NCI-H524 treated with DMSO at 0.1 percent for 48 hours (cell line): ENCODE measurements at regions not wholly inside any gene's neighbourhood (a gene's known extent, or its start where the extent isn't known, plus 50 kb on each side); places are given as distances from the start of the nearest gene placed in this dataset.

Experiments
- DNase-seq: peaks from one replicate; lab custom pipeline; 2025; lab: John Stamatoyannopoulos, UW

DNA sequence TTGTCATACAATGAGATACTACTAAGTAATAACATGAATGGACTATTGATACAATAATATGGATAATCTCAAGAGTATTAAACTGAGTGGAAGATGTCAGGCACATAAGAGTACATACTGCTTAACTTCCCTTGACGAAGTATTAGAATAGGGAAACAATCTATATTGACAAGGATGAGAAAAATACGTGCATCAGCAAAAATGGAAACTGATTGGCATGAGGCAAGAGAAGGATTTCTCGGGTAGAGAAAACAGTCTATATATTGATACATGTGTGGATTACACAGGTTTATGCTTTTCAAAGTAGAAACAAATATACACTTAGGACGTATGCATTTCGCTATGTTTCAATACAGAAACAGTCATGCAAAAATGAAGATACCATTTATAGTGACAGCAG lies 57.4 kb downstream of the PRR20E start:
- no peak for DNase-seq

DNA sequence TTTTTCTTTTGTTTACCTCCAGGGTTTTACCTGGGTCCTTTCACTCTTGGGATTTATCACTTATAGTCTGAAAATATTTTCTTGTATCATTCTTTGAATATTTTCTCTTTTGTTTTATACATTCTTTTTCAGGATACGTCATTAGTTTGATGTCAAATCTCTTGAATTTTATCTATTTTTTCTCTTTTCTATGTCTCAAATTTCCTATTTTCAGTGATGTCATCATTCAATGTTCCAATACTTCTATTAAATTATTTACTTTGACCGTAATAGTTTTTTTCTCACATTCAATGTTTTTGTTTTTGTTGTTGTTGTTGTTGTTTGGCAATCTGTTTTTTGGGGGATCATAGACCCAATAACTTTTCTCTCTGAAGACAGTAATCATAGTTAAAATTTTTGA lies 83.5 kb downstream of the PRR20E start:
- no peak for DNase-seq

GRCh38 chr13:57253551-57253950 lies 86.6 kb downstream of the PRR20E start:
- DNase-seq = no peak

- no peak for DNase-seq
Observed at GRCh38 chr13:57264965-57265364, 98.0 kb downstream of the PRR20E start.

DNA sequence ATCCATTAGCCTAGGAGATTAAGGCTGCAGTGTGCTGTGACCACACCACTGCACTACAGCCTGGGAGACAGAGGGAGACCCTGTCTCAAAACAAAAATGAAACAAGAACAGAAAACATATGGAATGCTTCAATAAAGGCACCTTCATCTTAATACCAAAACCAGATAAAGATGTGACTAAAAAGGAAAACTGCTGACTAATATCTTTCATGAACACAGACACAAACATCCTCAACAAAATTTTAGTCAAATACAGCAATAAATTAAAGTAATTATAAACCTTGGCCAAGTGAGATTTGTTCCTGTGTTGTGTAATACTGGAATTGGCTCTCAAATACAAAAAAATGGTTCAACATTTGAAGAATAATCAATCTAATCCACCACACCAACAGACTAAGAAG lies 103.5 kb downstream of the PRR20E start:
- DNase-seq = no peak

DNA sequence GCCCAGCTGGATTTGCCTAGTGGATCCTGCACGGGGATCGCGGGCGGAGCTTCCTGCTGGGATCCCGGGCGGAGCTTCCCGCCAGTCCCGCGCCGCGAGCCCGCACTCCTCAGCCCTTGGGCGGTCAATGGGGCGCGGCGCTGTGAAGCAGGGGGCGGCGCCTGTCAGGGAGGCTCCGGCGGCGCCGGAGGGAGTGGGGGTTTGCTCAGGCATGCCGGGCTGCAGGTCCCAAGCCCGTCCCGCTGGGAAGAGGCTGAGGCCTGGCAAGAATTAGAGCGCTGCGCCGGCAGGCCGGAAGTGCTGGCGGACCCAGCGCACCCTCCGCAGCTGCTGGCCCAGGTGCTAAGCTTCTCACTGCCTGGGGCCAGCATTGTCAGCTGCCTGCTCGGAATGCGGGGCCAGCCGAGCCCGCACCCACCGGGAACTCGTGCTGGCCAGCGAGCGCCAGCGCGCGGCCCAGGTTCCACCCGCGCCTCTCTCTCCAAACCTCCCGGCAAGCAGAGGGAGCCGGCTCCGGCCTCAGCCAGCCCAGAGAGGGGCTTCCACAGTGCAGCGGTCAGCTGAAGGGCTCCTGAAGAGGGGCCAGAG lies 119.6 kb downstream of the PRR20E start:
- DNase-seq = no peak

GRCh38 chr13:57302604-57303003 lies 135.6 kb downstream of the PRR20E start:
- DNase-seq = no peak

DNA sequence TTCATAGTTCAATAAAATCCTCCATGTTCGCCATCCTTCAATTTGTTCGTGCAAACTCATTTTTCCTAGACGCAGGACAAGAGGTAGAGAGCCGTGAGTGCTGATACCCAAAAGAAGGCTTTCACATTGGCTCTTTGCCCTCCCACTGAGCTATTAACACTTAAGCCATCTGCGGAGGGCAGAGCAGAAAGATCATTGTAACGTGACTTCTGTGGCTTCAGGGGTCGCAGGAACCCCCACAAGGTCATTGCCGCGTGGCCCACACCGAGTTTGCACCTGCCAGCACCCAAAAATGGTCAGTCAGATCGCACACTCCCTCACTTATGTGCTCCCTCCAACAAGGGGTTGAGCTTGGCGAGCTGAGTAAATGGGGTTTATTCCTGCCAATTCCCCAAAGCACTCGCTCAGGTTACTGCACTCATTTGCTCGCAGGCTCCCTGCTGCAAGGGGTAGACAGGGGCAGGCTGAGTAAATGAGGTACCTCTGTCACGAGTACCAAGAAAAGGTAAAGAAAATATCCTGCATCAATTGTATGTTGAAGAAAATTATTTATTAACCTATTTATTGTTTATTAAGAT lies 144.1 kb downstream of the PRR20E start:
- DNase-seq = no peak

DNA sequence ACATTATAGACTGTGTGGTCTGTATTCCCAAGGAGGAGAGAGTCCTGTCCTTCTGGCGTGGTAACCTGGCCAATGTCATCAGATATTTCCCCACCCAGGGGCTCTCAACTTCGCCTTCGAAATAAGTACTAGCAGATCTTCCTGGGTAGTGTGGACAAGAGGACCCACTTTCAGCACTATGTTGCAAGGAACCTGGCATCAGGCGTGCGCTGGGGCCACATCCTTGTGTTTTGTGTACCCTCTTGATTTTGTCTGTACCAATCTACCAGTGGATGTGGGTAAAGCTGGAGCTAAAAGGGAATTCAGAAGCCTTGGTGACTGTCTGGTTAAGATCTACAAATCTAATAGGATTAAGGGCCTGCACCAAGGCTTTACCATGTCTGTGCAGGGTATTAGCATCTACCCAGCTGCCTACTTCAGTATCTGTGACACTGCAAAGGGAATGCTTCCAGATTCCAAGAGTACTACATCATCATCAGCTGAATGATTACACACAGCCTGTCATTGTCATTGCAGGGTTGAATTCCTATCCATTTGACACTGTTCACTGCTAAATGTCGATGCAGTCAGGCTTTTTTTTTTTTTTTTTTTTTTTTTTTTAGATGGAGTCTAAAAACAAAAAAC lies 148.0 kb downstream of the PRR20E start:
- peak; percentile 44 for DNase-seq

- DNase-seq = no peak
Observed at GRCh38 chr13:57326532-57326931, 159.5 kb downstream of the PRR20E start.

GRCh38 chr13:57340878-57341277 lies 173.9 kb downstream of the PRR20E start:
- DNase-seq = no peak

GRCh38 chr13:57345526-57345925 lies 178.5 kb downstream of the PRR20E start:
- no peak for DNase-seq

- no peak for DNase-seq
Observed at GRCh38 chr13:57346786-57347185, 179.8 kb downstream of the PRR20E start.

- no peak for DNase-seq
Observed at GRCh38 chr13:57352114-57352513, 185.1 kb downstream of the PRR20E start.

DNA sequence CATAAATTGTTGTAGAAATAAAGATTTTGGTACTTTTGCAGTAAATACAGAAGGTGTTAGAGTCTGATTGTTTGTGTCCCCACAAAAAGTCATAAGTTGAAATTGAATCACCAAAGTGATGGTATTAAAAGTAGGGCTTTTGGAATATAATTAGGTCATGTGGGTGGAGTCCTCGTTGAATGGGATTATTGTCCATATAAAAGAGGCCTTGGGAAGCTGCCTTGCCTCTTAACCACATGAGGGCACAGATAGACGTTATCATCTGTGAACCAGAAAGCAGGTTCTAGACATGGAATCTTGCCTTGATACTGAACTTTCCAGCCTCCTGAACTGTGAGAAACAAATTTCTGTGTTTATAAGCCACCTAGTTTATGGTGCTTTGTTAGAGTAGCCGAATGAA lies 186.8 kb downstream of the PRR20E start:
- DNase-seq = no peak

DNA sequence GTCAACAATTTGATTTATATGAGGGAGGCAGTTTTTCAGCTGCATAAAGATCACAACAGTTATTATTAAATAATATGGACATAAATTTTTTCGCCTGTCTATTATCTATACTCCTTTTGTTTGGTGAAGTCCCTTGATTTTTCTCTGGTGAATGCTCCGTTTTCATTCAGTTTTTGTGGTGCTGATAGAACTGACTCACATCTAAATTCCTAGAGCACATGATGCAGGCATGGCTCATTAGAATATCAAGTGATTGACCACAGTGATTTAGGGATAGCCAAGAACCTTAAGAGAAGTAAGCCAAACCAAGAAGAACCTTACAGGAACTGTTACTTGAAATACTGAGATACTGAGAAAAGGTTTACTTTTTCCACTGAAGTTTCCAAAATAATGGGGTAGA lies 208.9 kb downstream of the PRR20E start:
- no peak for DNase-seq

DNA sequence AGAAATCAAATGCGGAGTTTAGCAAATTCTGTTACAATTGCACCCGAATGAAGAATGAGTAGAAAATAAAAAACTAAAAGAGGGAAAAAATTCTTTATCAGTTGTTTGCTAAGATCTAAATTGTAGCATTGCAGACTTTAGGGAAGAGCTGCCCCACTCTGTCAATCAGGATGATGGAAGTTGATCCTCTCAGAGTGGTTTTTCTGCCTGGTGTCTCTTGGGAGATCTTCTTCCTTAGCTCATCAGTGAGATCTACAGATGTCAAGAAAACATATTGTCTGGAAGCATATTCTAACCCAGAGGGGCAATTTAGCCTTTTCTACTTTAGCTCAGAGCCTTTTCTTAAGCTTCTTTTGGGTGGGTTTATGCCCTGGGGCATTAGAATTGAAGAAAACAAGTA lies 223.2 kb upstream of the PCDH17 start:
- DNase-seq = peak; percentile 46

DNA sequence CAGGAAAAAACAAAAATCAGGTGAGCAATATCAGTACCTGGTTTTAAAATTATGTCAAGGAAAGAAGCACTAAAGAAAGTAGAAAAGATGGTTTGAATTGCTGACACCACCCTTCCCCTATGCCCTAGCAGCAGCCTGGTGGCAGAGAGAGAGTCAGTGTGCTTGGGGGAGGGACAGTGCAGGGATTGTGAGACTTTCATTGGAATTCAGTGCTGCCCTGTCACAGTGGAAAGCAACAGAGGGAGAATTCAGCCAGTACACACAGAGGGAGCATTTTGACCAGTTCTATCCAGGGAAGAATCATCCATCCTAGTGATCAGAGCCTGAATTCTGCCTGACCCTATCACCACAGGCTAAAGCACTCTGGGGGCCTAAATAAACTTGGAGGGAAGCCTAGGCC lies 222.4 kb upstream of the PCDH17 start:
- no peak for DNase-seq

- DNase-seq = no peak
Observed at GRCh38 chr13:57409656-57410055, 221.9 kb upstream of the PCDH17 start.

- no peak for DNase-seq
Observed at GRCh38 chr13:57418067-57418677, 213.4 kb upstream of the PCDH17 start.

GRCh38 chr13:57424379-57424778 lies 207.2 kb upstream of the PCDH17 start:
- no peak for DNase-seq

GRCh38 chr13:57425531-57425930 lies 206.0 kb upstream of the PCDH17 start:
- no peak for DNase-seq

GRCh38 chr13:57437587-57437986 lies 194.0 kb upstream of the PCDH17 start:
- no peak for DNase-seq

DNA sequence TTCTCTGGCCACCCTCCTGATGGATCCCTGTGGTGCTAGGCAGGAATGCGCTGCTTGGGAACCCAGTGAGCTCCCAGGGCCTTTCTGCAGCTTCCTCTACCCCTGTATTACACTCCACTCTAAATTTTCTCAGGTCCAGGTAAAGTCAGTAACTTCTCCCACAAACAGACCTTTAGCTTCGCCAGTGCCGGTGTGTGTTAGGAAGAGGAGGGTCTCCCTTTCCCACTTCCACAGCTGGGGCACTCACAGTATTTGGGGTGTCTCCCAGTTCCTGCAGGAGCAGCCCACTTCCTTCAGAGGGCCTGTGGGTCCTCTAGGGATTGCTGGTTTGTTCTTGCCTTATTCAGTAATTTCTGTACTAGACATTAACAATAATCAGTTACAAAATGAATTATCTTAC lies 193.5 kb upstream of the PCDH17 start:
- DNase-seq = no peak
